Mesenchymal stem cell (in vitro differentiated cells and primary cell): ENCODE measurements at regions not wholly inside any gene's neighbourhood (a gene's known extent, or its start where the extent isn't known, plus 50 kb on each side); places are given as distances from the start of the nearest gene placed in this dataset.

Experiments used
- DNase-seq: peaks from one replicate; pipeline ENCODE4 v3.0.0-alpha.2; 2013
- H2AFZ ChIP-seq: one replicate; pipeline ENCODE4 v1.6.1; 2013; ENCODE audit warnings: low read depth, mild to moderate bottlenecking, control low read depth, inconsistent platforms, low read length, moderate library complexity
- H2AK5ac ChIP-seq: 2 replicates; pipeline ENCODE4 v1.6.1; 2013; ENCODE audit warnings: low read length, moderate library complexity, mild to moderate bottlenecking, inconsistent platforms; ENCODE audit not compliant: severe bottlenecking
- H2BK120ac ChIP-seq: one replicate; pipeline ENCODE4 v1.6.1; 2013; ENCODE audit warnings: low read depth, mild to moderate bottlenecking, inconsistent platforms, low read length, moderate library complexity
- H2BK12ac ChIP-seq, 2 experiments: one replicate each; pipeline ENCODE4 v1.6.1; 2013; ENCODE audit warnings: inconsistent platforms in 2 of 2, low read length in 2 of 2, mild to moderate bottlenecking in 2 of 2, moderate library complexity in 2 of 2, control low read depth in 1 of 2
- H2BK15ac ChIP-seq: one replicate; pipeline ENCODE4 v1.6.1; 2013; ENCODE audit warnings: mild to moderate bottlenecking, low read depth, inconsistent platforms; ENCODE audit not compliant: poor library complexity, severe bottlenecking
- H2BK5ac ChIP-seq: 2 replicates; pipeline ENCODE4 v1.6.1; 2013; ENCODE audit warnings: low read depth, mild to moderate bottlenecking, low read length, control low read depth, inconsistent platforms; ENCODE audit not compliant: poor library complexity, severe bottlenecking
- H3K14ac ChIP-seq, 2 experiments: one replicate each; pipeline ENCODE4 v1.6.1; 2013; ENCODE audit warnings: inconsistent platforms in 2 of 2, low read length in 2 of 2, control low read depth in 1 of 2, mild to moderate bottlenecking in 1 of 2, moderate library complexity in 1 of 2
- H3K18ac ChIP-seq, 2 experiments: one replicate each; pipeline ENCODE4 v1.6.1; 2013; ENCODE audit warnings: inconsistent platforms in 2 of 2, low read length in 2 of 2, control low read depth in 1 of 2, low read depth in 1 of 2, mild to moderate bottlenecking in 1 of 2
- H3K23ac ChIP-seq, 2 experiments: one replicate each; pipeline ENCODE4 v1.6.1; 2013; ENCODE audit warnings: inconsistent platforms in 2 of 2, low read length in 2 of 2, mild to moderate bottlenecking in 2 of 2, moderate library complexity in 2 of 2, control low read depth in 1 of 2
- H3K27ac ChIP-seq: 2 replicates; pipeline ENCODE4 v1.5.1; 2013; ENCODE audit warnings: mild to moderate bottlenecking, moderate library complexity, low read length, control low read depth, inconsistent platforms; ENCODE audit not compliant: poor library complexity, severe bottlenecking
- H3K27me3 ChIP-seq, 2 experiments: 2 replicates each; pipeline versions ENCODE4 v1.6.1 to v1.7.0; 2013; ENCODE audit warnings: low read length in 2 of 2, mild to moderate bottlenecking in 2 of 2, moderate library complexity in 2 of 2, control low read depth in 1 of 2, inconsistent platforms in 1 of 2; ENCODE audit not compliant: control insufficient read depth in 1 of 2, insufficient read depth in 1 of 2
- H3K36me3 ChIP-seq, 2 experiments: 2 replicates each; pipeline versions ENCODE4 v1.6.1 to v1.7.0; 2013; ENCODE audit warnings: low read length in 2 of 2, control low read depth in 1 of 2, inconsistent platforms in 1 of 2, low read depth in 1 of 2, mild to moderate bottlenecking in 1 of 2; ENCODE audit not compliant: insufficient read depth in 2 of 2, control insufficient read depth in 1 of 2
- H3K4ac ChIP-seq, 2 experiments: one replicate each; pipeline ENCODE4 v1.6.1; 2013; ENCODE audit warnings: inconsistent platforms in 2 of 2, low read length in 2 of 2, mild to moderate bottlenecking in 2 of 2, moderate library complexity in 2 of 2, control low read depth in 1 of 2, low read depth in 1 of 2
- H3K4me1 ChIP-seq: 2 replicates; pipeline ENCODE4 v1.6.1; 2013; ENCODE audit warnings: low read depth, low read length, control low read depth; ENCODE audit not compliant: control insufficient read depth, insufficient read depth
- H3K4me2 ChIP-seq: 2 replicates; pipeline ENCODE4 v1.6.1; 2013; ENCODE audit warnings: low read length, mild to moderate bottlenecking, inconsistent platforms; ENCODE audit not compliant: poor library complexity, severe bottlenecking
- H3K4me3 ChIP-seq, 2 experiments: 2 replicates each; pipeline versions ENCODE4 v1.5.1 to v1.7.0; 2013; ENCODE audit warnings: low read length in 2 of 2, mild to moderate bottlenecking in 2 of 2, control low read depth in 1 of 2, low read depth in 1 of 2; ENCODE audit not compliant: insufficient read depth in 1 of 2
- H3K79me1 ChIP-seq: replicated peaks from 2 replicates; pipeline ENCODE4 v1.6.1; 2013; ENCODE audit warnings: mild to moderate bottlenecking, control low read depth, low read length, inconsistent platforms; ENCODE audit not compliant: poor library complexity, severe bottlenecking
- H3K9ac ChIP-seq: 2 replicates; pipeline ENCODE4 v1.7.0; 2013; ENCODE audit warnings: mild to moderate bottlenecking, low read length, moderate library complexity
- H3K9me3 ChIP-seq: 2 replicates; pipeline ENCODE4 v1.7.0; 2013; ENCODE audit warnings: mild to moderate bottlenecking, low read length; ENCODE audit not compliant: control insufficient read depth
- H4K8ac ChIP-seq: one replicate; pipeline ENCODE4 v1.6.1; 2013; ENCODE audit warnings: inconsistent platforms, mild to moderate bottlenecking, low read length, moderate library complexity
- H4K91ac ChIP-seq: one replicate; pipeline ENCODE4 v1.6.1; 2013; ENCODE audit warnings: mild to moderate bottlenecking, low read length, inconsistent platforms
- WGBS: methylation state at CpG from one replicate; pipeline ENCODE4 v1.1.7; 2013; ENCODE audit warnings: mixed read lengths; 5-methylcytosine and 5-hydroxymethylcytosine counted together

DNA sequence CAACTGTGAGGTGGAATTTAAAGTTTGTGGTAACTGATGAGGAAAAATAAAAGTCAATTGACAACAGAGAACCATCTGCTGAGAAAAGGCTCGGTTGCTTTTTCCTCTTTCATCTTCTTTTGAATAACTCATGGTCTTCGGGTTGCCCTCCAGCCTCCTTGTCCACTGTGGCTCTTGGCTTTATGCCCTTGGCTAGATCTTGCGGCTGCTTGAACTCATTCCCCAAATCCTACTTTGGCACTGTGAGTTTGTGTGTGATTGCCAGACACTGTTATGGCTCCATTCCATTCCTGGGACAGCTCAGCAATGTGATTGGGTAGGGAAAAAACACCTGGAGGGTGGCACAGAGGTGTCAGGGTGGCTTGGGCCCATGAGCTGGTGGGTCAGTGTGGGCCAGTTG, 387.4 kb downstream of the DLEU7 start:
- no peaks in the 10 kb centered on the region for H3K79me1 ChIP-seq
- no peak overlapping the region for H3K18ac ChIP-seq
- peak overlapping the region; percentile 1 for H3K9ac ChIP-seq
- H3K27me3 ChIP-seq: no peaks in the 10 kb centered on the region
- H4K8ac ChIP-seq: no peak overlapping the region
- no peak overlapping the region for H2AK5ac ChIP-seq
- no peaks in the 10 kb centered on the region for H3K36me3 ChIP-seq
- H3K4me3 ChIP-seq: no peak overlapping the region
- H3K27ac ChIP-seq: no peak overlapping the region
- no peak overlapping the region for H3K23ac ChIP-seq
- H2BK12ac ChIP-seq: no peak overlapping the region
- 98% methylated on average over 3 of the region's 3 CpGs for WGBS
- H2BK120ac ChIP-seq: no peak overlapping the region
- H3K14ac ChIP-seq: no peak overlapping the region
- no peak overlapping the region for H3K4ac ChIP-seq
- peaks cover 3% of the 10 kb centered on the region for H3K4me1 ChIP-seq
- H4K91ac ChIP-seq: no peak overlapping the region
- H2AFZ ChIP-seq: no peak overlapping the region
- no peak for DNase-seq
- H2BK5ac ChIP-seq: no peak overlapping the region
- no peak overlapping the region for H2BK15ac ChIP-seq
- H3K9me3 ChIP-seq: no peaks in the 10 kb centered on the region
- no peak overlapping the region for H3K4me2 ChIP-seq

- Histone ChIP-seq H3K4me2 (no peak overlapping the region), H3K18ac (no peak overlapping the region), H3K23ac (no peak overlapping the region), H2BK120ac (no peak overlapping the region), H3K79me1 (no peaks in the 10 kb centered on the region), H2BK15ac (no peak overlapping the region), H2AK5ac (no peak overlapping the region), H3K36me3 (no peaks in the 10 kb centered on the region), H3K27ac (no peak overlapping the region), H3K9me3 (no peaks in the 10 kb centered on the region), H4K8ac (no peak overlapping the region), H3K4me1 (peaks cover 2% of the 10 kb centered on the region), H4K91ac (no peak overlapping the region), H3K4ac (no peak overlapping the region), H2BK5ac (no peak overlapping the region), H3K9ac (no peak overlapping the region), H2BK12ac (no peak overlapping the region), H3K4me3 (no peak overlapping the region), H3K27me3 (no peaks in the 10 kb centered on the region), H2AFZ (no peak overlapping the region), H3K14ac (no peak overlapping the region)
- WGBS: 97% methylated on average over 5 of the region's 5 CpGs
- DNase-seq: no peak
These were observed 385.8 kb downstream of the DLEU7 start for GRCh38 chr13:50457415-50458393.

DNA sequence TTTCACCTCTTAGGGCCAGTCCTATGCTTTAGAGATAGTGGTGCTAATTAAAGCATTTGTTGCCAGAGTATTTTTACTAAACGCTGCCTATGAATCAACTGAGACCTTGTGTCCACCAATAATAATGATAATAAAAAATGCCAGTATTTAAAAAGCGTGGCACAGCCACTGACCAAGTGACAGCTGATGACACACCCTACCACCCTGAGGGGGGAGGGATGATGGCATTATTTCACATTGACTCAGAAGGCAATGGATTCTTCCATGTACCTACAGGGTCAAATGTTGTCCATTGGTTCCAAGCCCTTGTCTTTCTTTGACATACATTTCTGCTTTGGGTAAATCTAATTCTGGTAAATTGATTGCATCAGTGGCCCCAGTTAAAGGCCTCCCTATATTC, 384.4 kb downstream of the DLEU7 start:
- no peak overlapping the region for H2BK5ac ChIP-seq
- DNase-seq: no peak
- H3K23ac ChIP-seq: no peak overlapping the region
- no peaks in the 10 kb centered on the region for H3K4me1 ChIP-seq
- H2AK5ac ChIP-seq: no peak overlapping the region
- 100% methylated on average over 1 of the region's 2 CpGs for WGBS
- no peak overlapping the region for H3K14ac ChIP-seq
- no peak overlapping the region for H3K9ac ChIP-seq
- H3K79me1 ChIP-seq: no peaks in the 10 kb centered on the region
- H3K27me3 ChIP-seq: no peaks in the 10 kb centered on the region
- no peak overlapping the region for H3K4me2 ChIP-seq
- H4K91ac ChIP-seq: no peak overlapping the region
- no peak overlapping the region for H2BK120ac ChIP-seq
- no peaks in the 10 kb centered on the region for H3K9me3 ChIP-seq
- no peaks in the 10 kb centered on the region for H3K36me3 ChIP-seq
- no peak overlapping the region for H2AFZ ChIP-seq
- no peak overlapping the region for H2BK15ac ChIP-seq
- no peak overlapping the region for H3K4ac ChIP-seq
- no peak overlapping the region for H4K8ac ChIP-seq
- H3K18ac ChIP-seq: no peak overlapping the region
- H2BK12ac ChIP-seq: peak overlapping the region in 1 of 2 experiments; percentile 1
- no peak overlapping the region for H3K27ac ChIP-seq
- H3K4me3 ChIP-seq: no peak overlapping the region

DNA sequence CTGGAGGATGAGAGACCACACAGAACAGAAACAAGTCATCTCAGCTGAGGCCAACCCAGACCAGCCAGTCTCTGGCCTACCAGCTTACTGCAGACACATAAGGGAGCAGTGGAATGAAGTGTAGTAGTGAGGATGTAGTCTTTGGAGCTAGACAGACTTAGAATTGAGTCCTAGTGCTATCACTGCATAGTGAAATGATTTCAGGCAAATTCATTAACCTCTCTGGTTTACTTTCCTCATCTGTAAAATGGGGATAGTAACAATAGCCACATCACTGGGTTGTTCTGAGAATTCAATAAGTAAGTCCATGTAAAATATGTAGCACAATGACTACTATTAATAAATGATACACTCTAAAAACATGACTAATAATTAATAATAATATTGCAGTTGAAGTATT, 383.8 kb downstream of the DLEU7 start:
- no peak overlapping the region for H3K9ac ChIP-seq
- H4K91ac ChIP-seq: no peak overlapping the region
- H3K14ac ChIP-seq: no peak overlapping the region
- H3K4ac ChIP-seq: no peak overlapping the region
- no peak overlapping the region for H3K23ac ChIP-seq
- no peak overlapping the region for H2BK5ac ChIP-seq
- H3K4me1 ChIP-seq: no peaks in the 10 kb centered on the region
- no peaks in the 10 kb centered on the region for H3K9me3 ChIP-seq
- H3K18ac ChIP-seq: no peak overlapping the region
- H2BK12ac ChIP-seq: peak overlapping the region in 1 of 2 experiments; percentile 1
- H3K79me1 ChIP-seq: no peaks in the 10 kb centered on the region
- DNase-seq: no peak
- H3K4me3 ChIP-seq: no peak overlapping the region
- H3K36me3 ChIP-seq: no peaks in the 10 kb centered on the region
- no peaks in the 10 kb centered on the region for H3K27me3 ChIP-seq
- no peak overlapping the region for H2BK15ac ChIP-seq
- H4K8ac ChIP-seq: no peak overlapping the region
- H2BK120ac ChIP-seq: no peak overlapping the region
- no peak overlapping the region for H3K27ac ChIP-seq
- no peak overlapping the region for H2AFZ ChIP-seq
- H2AK5ac ChIP-seq: no peak overlapping the region
- no peak overlapping the region for H3K4me2 ChIP-seq
